GM18498 (cell line): ENCODE measurements at regions not wholly inside any gene's neighbourhood (a gene's known extent, or its start where the extent isn't known, plus 50 kb on each side); places are given as distances from the start of the nearest gene placed in this dataset.
A peak's percentile ranks its signal among the peaks of the same experiment; 100 is the strongest.
"Not testable (repeated sequence)": the region's sequence is repeated elsewhere in the genome, so short reads cannot be mapped to it uniquely, and the experiment has no call there.

Experiments
- ATAC-seq: cut with Tn5 transposase; IDR thresholded peaks from one replicate; pipeline ENCODE4 v1.9.1; 2021; ENCODE audit warnings: mild to moderate bottlenecking, moderate library complexity; ENCODE audit not compliant: unreplicated experiment

DNA sequence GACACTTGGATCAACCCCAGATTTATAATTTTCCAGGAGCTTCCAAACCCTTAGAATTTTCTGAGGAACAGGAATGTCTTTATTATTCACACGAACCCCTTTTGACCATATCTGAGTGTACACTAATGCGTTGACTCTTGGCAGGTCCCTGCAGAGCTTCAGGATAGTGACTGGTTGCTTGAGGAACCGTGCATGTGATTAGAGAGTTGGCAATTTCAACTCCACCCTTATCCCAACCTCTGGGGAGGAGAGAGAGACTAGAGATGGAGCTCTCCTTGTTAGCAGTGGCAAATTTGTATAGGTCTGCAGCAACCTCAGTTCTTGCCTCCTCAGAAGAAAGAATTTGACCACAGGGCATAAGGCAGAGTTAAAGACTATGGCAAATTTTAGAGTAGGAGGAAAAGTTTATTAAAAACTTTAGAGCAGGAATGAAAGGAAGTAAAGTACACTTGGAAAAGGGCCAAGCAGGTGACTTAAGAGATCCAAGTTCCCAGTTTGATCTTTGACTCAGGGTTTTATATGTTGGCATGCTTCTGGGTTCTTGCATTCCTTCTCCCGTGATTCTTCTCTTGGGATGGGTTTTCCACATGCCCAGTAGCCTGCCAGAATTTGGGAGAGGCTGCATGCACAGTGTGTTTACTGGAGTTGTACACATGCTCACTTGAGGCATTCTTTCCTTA lies 93.8 kb upstream of the ETV3 start:
- ATAC-seq, result no peak

DNA sequence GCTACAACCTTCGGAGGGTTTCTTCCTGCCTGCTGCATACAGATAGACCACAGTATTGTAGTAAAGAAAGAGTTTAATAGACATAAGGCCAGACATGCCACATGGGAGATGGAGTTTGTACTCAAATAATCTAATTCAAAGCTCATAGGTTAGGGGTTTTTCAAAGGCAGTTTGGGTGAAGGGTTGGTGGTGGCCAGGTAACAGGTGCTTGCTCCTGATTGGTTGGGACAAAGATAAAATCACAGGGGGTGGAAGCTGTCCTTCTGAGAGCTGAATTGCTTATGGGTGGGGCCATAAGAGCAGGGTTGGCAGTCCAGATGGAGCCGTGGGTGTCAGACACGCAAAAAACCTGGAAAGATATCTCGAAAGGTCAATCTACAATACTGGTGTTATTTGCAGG lies 92.3 kb upstream of the ETV3 start:
- ATAC-seq, result no peak

DNA sequence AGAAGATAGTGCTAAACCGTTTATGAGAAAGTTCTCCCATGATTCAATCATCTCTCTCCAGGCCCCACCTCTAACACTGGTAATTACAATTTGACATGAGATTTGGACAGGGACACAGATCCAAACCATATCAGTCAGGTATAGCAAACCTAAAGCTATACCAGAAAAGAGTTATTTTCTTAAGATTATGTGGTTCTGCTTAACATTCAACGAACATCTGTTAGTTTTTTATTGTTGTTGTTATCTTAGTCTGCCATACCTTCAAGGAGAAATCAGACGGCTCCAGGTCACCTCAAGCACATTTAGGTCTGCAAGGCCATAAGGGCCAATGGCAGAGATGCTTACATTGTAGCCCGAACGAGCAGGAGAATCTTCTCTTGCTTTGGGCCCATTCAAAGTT lies 89.5 kb upstream of the ETV3 start:
- no peak for ATAC-seq

DNA sequence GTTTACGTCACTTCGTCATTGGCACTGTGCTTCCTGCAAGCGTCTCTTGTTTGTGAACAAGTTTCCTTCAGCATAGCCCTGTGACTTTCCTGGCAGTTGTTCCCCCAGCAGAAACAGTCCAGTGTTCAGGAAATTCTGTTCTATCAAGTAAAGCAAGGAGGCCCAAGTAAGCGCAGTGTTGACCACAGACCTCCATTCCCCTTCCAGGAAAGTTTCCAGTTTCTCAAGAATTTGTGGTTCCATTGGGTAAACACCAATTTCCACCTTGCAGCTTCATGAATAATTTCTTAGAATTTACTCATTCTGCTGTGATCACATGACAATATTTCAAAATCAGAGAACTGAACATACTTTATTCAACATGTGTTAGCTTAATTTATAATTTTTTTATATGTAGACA lies 88.5 kb upstream of the ETV3 start:
- ATAC-seq, result no peak

DNA sequence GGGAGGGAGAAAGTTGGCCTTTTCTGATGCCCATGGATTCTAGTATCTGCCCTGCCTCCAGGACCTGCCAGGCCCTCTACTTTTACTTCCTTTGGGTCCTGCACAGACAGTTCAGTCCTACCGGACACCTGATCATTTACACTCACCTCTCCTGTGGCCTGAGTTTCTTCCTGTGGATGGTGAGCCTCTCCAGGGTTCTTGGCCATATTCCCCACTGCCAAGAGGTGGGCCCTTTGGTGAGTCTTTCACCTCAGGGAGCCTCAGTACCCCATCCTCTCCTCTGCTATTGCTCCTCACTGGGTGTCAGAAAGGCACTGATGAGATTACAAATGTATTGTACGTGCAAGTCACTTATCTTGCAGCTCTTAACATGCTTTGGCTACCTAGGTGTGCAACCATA lies 81.4 kb upstream of the ETV3 start:
- ATAC-seq, result no peak

DNA sequence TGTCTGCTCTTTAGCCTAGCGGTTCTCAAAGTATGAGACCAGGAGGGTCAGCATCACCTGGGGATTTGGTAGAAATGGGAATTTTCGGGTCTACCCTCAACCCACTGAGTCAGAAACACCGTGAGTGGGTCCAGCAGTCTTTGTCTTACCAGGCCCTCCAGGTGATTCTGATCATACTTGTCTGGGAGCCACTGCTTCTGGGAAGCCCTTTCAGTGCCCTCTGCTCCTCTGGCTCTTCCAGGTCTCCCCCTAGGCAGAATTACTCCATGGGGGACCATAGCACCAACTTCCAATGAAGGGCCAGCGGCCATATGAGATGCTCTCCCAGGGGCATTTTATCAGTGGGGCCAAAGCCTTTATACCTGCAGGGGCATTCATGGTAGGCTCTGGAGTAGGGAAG lies 81.0 kb upstream of the ETV3 start:
- ATAC-seq, result no peak

DNA sequence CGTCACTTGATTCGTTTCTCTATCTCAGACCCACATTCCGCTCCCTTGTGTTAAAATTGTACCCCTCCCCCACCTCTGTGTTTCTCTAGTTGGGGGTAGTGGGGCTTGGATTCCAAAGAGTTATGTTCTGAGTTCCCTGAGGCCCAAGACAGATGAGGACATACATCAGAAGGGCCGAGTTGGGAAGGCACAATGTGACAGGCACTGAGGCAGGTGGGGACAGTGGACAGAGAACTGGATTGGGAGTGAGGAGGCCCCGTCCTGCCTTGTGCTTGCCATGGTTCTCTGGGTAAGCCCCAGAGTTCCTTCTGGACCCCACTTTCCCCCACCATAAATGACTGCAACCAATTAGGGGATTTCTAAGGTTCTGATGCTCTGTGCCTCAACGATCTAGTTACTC lies 80.5 kb upstream of the ETV3 start:
- no peak for ATAC-seq

DNA sequence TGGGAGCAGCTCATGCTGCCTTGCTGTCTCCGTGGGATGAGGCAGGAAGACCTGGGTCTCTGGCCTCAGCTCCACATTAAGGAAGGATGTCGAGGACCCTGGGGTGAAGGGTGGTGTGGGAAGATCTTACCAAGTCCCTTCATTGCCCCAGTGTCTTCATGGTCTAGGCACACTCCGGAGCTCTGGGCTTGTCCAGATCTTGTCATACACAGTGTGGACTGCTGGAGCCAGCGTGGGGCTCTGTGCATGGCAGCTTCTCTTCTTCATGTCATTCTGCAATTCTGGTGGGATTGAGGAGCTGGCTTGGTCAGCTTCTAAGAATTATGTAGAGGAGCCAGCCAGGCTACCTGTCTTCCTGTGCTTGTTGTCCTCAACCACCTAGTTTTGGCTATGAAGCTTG lies 79.3 kb upstream of the ETV3 start:
- no peak for ATAC-seq

DNA sequence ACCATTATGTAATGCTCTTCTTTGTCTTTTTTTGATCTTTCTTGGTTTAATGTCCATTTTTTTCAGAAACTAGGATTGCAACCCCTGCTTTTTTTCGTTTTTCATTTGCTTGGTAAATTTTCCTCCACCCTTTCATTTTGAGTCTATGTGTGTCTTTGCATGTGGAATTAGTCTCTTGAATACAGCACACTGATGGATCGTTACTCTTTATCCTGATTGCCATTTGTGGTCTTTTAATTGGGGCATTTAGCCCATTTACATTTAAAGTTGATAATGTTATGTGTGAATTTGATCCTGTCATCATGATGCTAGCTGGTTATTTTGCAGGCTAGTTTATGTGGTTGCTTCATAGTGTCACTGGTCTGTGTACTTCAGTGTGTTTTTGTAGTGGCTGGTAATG lies 75.6 kb upstream of the ETV3 start:
- ATAC-seq, result no peak

DNA sequence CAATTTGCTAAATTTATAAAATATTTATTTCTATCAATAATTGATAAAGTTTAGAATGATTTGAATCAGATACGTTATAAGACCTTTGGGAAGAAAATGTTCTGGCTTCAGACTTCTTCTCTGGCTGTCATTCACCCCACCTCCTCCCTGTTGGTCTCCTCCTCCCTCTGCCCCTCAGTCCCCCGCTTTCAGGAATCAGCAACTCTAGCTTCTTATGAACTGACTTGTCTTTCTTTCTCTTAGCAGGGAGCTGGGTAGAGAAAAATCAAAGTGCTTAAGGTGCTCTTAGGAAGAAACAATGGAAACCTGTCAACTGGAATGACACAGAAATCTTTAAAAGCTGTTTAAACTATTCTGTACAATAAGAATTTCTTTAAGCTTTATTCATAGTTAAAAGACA lies 71.3 kb upstream of the ETV3 start:
- no peak for ATAC-seq

DNA sequence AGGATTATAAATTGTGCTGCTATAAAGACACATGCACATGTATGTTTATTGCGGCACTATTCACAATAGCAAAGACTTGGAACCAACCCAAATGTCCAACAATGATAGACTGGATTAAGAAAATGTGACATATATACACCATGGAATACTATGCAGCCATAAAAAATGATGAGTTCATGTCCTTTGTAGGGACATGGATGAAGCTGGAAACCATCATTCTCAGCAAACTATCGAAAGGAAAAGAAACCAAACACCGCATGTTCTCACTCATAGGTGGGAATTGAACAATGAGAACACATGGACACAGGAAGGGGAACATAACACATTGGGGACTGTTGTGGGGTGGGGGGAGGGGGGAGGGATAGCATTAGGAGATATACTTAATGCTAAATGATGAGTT lies 67.8 kb upstream of the ETV3 start:
- ATAC-seq, result not testable (repeated sequence)

DNA sequence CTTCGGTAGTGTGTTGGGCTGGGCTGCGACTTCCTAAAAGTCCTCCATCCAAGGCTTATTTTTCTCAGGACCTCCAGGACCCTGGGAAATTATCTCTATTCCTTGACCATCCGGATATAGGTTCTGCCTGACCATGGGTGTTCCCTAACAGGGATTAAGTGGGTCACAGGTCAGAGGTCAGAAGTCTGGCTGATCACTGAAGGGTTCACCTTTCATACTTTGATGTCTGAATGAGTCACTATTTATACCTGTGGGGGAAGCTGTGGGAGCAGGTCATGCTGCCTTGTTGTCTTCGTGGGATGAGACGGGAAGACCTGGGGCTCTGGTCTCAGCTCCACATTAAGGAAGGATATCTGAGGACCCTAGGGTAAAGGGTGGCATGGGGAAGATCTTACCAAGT lies 65.0 kb upstream of the ETV3 start:
- ATAC-seq, result no peak

DNA sequence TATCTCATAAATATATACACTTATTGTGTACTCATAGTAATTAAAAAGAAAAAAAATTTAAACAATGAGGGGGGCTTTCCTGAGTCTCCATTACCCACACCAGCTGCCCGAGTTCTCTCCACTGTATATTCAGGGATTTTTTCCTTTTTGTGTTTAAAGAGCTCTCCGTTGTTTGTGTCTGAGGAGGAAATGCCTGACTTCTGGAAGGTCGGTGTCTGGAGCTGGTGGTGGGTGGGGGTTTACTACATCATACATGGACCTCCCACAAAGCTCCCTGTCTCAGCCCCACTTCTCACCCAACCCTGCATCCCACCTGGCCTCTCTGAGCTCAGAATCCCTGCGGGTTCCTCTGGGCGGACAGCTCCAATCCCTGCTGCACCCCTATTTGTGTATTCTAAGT lies 64.1 kb upstream of the ETV3 start:
- no peak for ATAC-seq

DNA sequence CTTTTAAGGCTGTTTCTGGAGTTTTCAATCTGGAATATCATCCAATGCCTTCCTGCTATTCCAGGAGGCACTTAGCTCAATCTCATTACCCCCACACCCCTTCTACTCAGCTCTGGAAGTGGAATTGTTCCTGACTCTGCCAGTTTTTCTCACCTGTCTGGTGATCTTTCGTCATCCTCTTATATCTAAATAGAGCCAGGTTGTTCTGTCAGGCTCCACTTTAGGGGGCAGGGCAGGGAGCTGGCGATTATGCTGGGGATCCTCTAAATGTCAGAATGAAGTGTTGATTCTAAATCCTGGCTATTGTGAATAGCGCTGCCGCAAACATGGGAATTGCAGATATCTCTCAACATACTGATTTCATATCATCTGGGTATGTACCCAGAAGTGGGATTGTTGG lies 63.6 kb upstream of the ETV3 start:
- no peak for ATAC-seq

DNA sequence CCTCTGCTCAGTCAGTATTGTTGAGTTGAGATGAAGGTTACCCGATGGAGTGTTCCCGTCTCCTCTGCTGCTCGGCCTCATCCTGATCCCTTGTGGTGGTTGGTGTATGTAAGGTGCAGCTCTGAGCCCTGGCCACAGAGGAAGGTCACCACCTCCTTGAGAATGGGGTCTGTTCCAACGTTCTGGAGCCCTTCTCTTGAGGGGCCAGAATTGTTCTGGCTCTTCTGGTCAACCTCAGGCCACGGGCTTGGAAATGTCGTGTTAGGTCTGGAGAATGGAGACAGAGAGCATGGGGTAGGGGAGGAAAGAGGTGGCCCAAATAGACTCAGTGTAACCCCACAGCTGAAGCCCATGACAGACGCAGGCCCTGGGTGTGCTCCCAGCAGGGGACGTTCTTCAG lies 62.3 kb upstream of the ETV3 start:
- no peak for ATAC-seq

DNA sequence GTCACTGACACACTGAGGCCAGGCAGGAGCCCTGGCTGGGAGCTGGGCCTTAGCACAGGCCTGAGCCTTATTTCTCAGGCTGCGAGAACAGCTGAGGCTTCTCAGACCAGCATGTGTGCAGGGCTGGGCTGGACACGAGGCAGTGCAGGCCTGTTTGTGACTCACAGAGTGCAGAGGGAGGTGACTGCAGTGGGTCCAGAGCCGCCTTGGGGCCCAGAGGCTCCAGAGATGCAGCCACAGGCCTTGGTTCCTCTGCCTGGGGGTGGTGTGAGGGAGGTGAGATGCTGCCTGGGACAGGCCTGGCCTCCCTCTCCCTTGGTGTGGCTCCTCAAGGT lies 61.2 kb upstream of the ETV3 start:
- no peak for ATAC-seq

DNA sequence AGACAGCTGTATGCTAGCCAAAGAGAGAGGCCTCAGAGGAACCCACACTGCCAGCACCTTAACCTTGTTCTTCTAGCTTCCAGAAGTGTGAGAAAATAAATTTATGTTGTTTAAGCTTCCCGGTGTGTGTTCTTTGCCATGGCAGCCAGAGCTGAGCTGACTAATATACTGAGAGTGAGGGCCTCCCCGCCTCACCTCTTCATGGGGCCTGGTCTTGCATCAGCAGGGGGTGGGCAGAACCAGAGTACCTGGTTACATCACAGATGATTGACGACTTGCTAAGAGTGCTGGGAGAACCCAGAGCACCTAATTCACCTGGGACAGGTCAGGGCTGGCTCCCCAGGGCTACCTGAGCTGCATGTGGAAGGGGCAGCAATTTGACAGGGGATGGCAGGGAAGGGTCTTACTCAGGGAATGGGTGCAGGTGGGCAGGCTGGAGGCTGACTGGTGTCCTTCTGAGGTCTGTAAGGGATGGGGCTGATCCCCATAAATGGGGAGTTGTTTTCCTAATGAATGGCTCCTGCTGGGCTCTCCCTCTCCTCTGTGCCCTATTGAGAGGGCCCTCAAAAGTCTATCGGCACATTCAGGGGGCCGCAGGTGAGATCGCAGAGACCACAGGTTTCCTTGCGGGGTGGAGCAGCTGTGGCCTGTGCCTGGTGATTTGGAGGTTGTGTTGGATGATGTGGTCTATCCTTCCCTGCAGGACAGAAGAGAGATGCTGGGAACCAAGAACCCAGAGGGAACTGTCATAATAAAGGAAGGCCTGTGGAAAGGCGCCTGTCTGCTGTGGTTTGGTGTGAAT lies 60.6 kb upstream of the ETV3 start:
- ATAC-seq, result no peak

DNA sequence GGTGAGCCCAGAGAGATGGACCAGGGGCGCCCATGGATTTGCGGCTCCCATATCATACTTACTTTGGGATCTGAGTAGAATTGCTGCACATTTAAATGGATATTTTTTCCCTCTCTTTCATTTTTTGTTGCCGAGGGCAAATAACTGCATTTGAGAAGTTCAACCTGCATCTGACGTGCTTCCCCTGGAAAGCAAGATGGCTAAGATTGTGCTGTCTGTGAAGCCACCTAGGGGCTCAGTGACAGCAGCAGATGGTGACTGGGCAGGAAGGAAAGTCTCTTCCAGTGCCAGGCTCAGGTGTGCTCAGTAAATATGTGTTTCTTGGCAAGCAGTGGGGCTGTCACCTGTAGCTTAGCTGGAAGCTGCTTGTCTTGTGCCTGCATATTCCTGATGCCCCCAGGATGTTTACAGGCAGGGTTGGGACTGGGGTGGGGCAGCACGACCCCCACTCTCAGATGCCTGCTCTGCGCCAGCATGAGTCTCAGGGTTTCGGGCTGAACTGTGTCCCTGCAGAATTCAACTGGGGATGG lies 59.8 kb upstream of the ETV3 start:
- ATAC-seq, result no peak

DNA sequence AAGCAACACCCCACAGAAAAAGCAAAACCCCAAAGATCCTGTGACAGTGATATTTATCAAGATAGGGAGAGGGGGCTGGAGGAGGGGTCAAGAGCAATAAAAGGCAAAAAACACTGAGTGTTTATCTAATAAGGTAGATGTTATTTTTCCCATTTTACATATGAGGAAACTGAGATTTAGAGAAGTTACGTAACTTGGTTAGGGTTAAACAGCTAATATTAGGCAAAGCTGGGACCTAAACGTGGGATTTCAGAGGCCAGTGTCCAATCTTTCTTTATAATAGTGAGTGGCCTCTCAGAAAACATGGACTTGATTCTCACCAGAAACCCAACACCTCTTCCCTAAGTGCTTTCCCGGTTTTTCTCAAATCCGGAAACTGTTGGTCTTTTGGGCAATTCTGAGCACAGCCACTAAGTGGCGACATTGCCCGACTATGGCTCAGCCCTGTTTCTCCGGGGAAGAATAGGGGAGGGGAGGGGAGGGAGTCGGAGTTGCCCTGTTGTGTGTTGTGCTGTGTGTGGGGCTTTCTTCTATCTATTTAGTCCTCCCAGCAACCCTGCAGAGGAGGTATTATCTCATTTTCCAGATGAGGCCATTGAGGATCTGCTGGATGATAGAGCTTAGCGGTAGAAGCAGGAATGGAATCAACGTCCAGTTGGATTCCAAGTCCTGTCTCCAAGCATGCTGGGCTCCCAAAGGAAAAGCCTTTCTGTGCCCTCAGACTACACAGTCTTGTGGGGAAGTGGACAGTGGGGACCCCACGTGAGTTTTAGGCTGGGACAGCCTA lies 58.7 kb upstream of the ETV3 start:
- ATAC-seq, result peak; percentile 45

DNA sequence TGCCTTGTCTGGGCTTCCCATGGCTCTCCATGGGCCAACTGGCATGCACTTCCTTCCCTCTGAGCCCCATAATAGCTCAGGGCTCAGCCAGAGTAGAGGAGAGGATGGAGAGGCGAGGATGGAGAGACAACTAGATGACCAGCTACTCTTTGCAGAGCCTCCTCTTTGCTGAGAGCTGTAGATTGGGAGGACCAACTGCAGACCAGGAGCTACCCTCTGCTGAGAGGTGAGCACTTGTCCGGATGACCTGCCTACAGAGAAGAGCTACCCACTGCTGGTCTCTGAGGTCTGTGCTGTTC lies 58.0 kb upstream of the ETV3 start:
- no peak for ATAC-seq

DNA sequence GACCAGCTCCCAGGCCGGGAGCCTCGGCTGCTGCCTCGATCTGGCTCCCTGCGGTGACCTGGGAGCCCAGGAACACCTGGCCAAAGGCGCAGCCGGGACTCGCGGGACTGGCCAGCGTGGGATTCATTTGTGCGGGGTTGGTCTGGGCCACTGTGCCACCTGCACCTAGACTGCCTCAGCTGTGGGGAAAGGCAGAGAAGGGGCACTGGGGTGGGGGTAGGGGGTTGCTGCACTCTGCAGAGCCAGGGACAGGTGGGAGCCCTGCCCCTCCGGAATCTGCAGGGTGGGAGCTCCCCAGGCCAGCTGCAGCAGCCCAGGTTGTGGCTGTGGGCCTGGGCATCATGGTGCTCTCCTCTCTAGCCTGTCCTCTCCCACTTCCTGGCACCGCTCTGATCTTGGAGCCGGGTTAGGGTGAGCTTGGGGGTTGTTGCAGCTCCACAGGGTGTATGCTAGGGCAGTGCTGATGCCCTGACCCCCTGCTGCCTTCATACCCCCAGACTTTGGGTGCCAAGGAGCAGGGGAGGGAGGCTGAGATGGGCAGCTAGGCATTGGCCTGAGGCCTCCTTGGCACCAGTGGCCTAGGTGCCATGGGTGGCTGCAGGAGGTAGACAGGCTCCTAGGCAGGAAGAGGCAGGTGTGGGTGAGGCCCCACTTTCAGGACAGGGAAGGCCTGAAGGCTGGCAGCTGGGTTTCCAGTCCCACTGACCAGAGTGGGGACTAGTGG lies 57.5 kb upstream of the ETV3 start:
- ATAC-seq, result no peak
